ENCODE measurements at regions not wholly inside any gene's neighbourhood (a gene's known extent, or its start where the extent isn't known, plus 50 kb on each side); places are given as distances from the start of the nearest gene placed in this dataset.

GRCh38 chr6:1526398-1527072 lies 83.2 kb upstream of the FOXC1 start:
- Histone ChIP-seq H3K4me3 (ENCODE audit: low read depth, low read length) (no peak overlapping the region), H3K27me3 (ENCODE audit: control insufficient read depth, insufficient read depth, low read length) (peaks cover 13% of the 10 kb centered on the region), H3K36me3 (ENCODE audit: control insufficient read depth, insufficient read depth, low read length) (no peaks in the 10 kb centered on the region)
- DNase-seq (ENCODE audit: low read depth): no peak
- no peak for TF ChIP-seq CTCF (IDR thresholded peaks at IDR 0.05; ENCODE audit: insufficient read depth, low read length, poor library complexity, severe bottlenecking)

- DNase-seq (ENCODE audit: low read depth): peak; percentile 7
- TF ChIP-seq CTCF (IDR thresholded peaks at IDR 0.05; ENCODE audit: insufficient read depth, low read length, poor library complexity, severe bottlenecking): no peak
- Histone ChIP-seq H3K27me3 (ENCODE audit: control insufficient read depth, insufficient read depth, low read length) (peaks cover 11% of the 10 kb centered on the region), H3K36me3 (ENCODE audit: control insufficient read depth, insufficient read depth, low read length) (no peaks in the 10 kb centered on the region), H3K4me3 (ENCODE audit: low read depth, low read length) (no peak overlapping the region)
These were observed 82.7 kb upstream of the FOXC1 start for GRCh38 chr6:1527073-1527457.

GRCh38 chr6:1535295-1535694 lies 74.4 kb upstream of the FOXC1 start:
- H3K36me3 ChIP-seq (ENCODE audit: control insufficient read depth, insufficient read depth, low read length): no peaks in the 10 kb centered on the region
- TF ChIP-seq CTCF (IDR thresholded peaks at IDR 0.05; ENCODE audit: insufficient read depth, low read length, poor library complexity, severe bottlenecking): no peak
- H3K4me3 ChIP-seq (ENCODE audit: low read depth, low read length): no peak overlapping the region
- no peaks in the 10 kb centered on the region for H3K27me3 ChIP-seq (ENCODE audit: control insufficient read depth, insufficient read depth, low read length)
- no peak for DNase-seq (ENCODE audit: low read depth)

GRCh38 chr6:1536526-1537429 lies 72.9 kb upstream of the FOXC1 start:
- Histone ChIP-seq H3K36me3 (ENCODE audit: control insufficient read depth, insufficient read depth, low read length) (no peaks in the 10 kb centered on the region), H3K27me3 (ENCODE audit: control insufficient read depth, insufficient read depth, low read length) (no peaks in the 10 kb centered on the region), H3K4me3 (ENCODE audit: low read depth, low read length) (no peak overlapping the region)
- no peak for TF ChIP-seq CTCF (IDR thresholded peaks at IDR 0.05; ENCODE audit: insufficient read depth, low read length, poor library complexity, severe bottlenecking)
- DNase-seq (ENCODE audit: low read depth): no peak

- TF ChIP-seq CTCF (IDR thresholded peaks at IDR 0.05; ENCODE audit: insufficient read depth, low read length, poor library complexity, severe bottlenecking): no peak
- DNase-seq (ENCODE audit: low read depth): no peak
- no peaks in the 10 kb centered on the region for H3K27me3 ChIP-seq (ENCODE audit: control insufficient read depth, insufficient read depth, low read length)
- no peaks in the 10 kb centered on the region for H3K36me3 ChIP-seq (ENCODE audit: control insufficient read depth, insufficient read depth, low read length)
- H3K4me3 ChIP-seq (ENCODE audit: low read depth, low read length): no peak overlapping the region
These were observed 71.3 kb upstream of the FOXC1 start for GRCh38 chr6:1538369-1538768.
